WI38 (cell line): ENCODE measurements at regions not wholly inside any gene's neighbourhood (a gene's known extent, or its start where the extent isn't known, plus 50 kb on each side); places are given as distances from the start of the nearest gene placed in this dataset.

ENCODE experiments used
- H3K4me3 ChIP-seq: 2 replicates; pipeline ENCODE4 v1.5.1; 2011; ENCODE audit warnings: low read depth, mild to moderate bottlenecking, control low read depth, low read length
- CTCF ChIP-seq: IDR thresholded peaks from 2 replicates; pipeline ENCODE4 v1.5.1; 2012; ENCODE audit warnings: low read depth, mild to moderate bottlenecking, control low read depth, low read length

GRCh38 chrX:20409991-20410390, 143.3 kb upstream of the RPS6KA3 start:
- H3K4me3 ChIP-seq: no peak overlapping the region
- TF ChIP-seq CTCF: no peak

GRCh38 chrX:20402956-20403355, 136.2 kb upstream of the RPS6KA3 start:
- no peak for TF ChIP-seq CTCF

GRCh38 chrX:20399728-20400414, 133.2 kb upstream of the RPS6KA3 start:
- no peak for TF ChIP-seq CTCF
- H3K4me3 ChIP-seq: no peak overlapping the region

More at GRCh38 chrX:20402956-20403355, 136.2 kb upstream of the RPS6KA3 start:
- H3K4me3 ChIP-seq: no peak overlapping the region

GRCh38 chrX:20397587-20397986, 130.9 kb upstream of the RPS6KA3 start:
- no peak for TF ChIP-seq CTCF

GRCh38 chrX:20394451-20394850, 127.7 kb upstream of the RPS6KA3 start:
- TF ChIP-seq CTCF: no peak

More at GRCh38 chrX:20397587-20397986, 130.9 kb upstream of the RPS6KA3 start:
- no peak overlapping the region for H3K4me3 ChIP-seq

GRCh38 chrX:20393944-20394343, 127.2 kb upstream of the RPS6KA3 start:
- TF ChIP-seq CTCF: no peak
- no peak overlapping the region for H3K4me3 ChIP-seq

More at GRCh38 chrX:20394451-20394850, 127.7 kb upstream of the RPS6KA3 start:
- no peak overlapping the region for H3K4me3 ChIP-seq

- no peak overlapping the region for H3K4me3 ChIP-seq
- TF ChIP-seq CTCF: no peak
Measured at GRCh38 chrX:20388594-20388993, 121.9 kb upstream of the RPS6KA3 start.
